HFF-Myc (cell line): ENCODE measurements at regions not wholly inside any gene's neighbourhood (a gene's known extent, or its start where the extent isn't known, plus 50 kb on each side); places are given as distances from the start of the nearest gene placed in this dataset.

Source experiments
- DNase-seq: peaks from one replicate; pipeline ENCODE4 v3.0.0-alpha.2; 2011; ENCODE audit warnings: low read depth; ENCODE audit errors: extremely low read depth
- H3K4me3 ChIP-seq: replicated peaks from 2 replicates; pipeline ENCODE4 v1.5.1; 2011; ENCODE audit warnings: low read depth, mild to moderate bottlenecking, control low read depth, low read length
- CTCF ChIP-seq: IDR thresholded peaks from 2 replicates; pipeline ENCODE4 v1.5.1; 2012; ENCODE audit warnings: mild to moderate bottlenecking, low read depth, low read length, control low read depth; ENCODE audit errors: missing control alignments

GRCh38 chr18:43486462-43486861 lies 209.2 kb upstream of the SYT4 start:
- no peak for TF ChIP-seq CTCF

GRCh38 chr18:43501099-43501498 lies 223.8 kb upstream of the SYT4 start:
- H3K4me3 ChIP-seq: no peak overlapping the region
- no peak for DNase-seq
- no peak for TF ChIP-seq CTCF

More at GRCh38 chr18:43486462-43486861, 209.2 kb upstream of the SYT4 start:
- DNase-seq: no peak
- no peak overlapping the region for H3K4me3 ChIP-seq

GRCh38 chr18:43506935-43507334 lies 229.6 kb upstream of the SYT4 start:
- no peak overlapping the region for H3K4me3 ChIP-seq
- no peak for TF ChIP-seq CTCF

GRCh38 chr18:43507842-43508481 lies 230.7 kb upstream of the SYT4 start:
- TF ChIP-seq CTCF: no peak
- DNase-seq: no peak
- H3K4me3 ChIP-seq: no peak overlapping the region

More at GRCh38 chr18:43506935-43507334, 229.6 kb upstream of the SYT4 start:
- DNase-seq: no peak

- H3K4me3 ChIP-seq: no peak overlapping the region
- TF ChIP-seq CTCF: no peak
- no peak for DNase-seq
Observed at GRCh38 chr18:43514747-43515146, 237.5 kb upstream of the SYT4 start.

- H3K4me3 ChIP-seq: no peak overlapping the region
- no peak for DNase-seq
- TF ChIP-seq CTCF: no peak
Observed at GRCh38 chr18:43515481-43515880, 238.2 kb upstream of the SYT4 start.

GRCh38 chr18:43524260-43524659 lies 247.0 kb upstream of the SYT4 start:
- no peak for TF ChIP-seq CTCF
- no peak for DNase-seq
- no peak overlapping the region for H3K4me3 ChIP-seq
